ENCODE measurements at regions not wholly inside any gene's neighbourhood (a gene's known extent, or its start where the extent isn't known, plus 50 kb on each side); places are given as distances from the start of the nearest gene placed in this dataset.

DNA sequence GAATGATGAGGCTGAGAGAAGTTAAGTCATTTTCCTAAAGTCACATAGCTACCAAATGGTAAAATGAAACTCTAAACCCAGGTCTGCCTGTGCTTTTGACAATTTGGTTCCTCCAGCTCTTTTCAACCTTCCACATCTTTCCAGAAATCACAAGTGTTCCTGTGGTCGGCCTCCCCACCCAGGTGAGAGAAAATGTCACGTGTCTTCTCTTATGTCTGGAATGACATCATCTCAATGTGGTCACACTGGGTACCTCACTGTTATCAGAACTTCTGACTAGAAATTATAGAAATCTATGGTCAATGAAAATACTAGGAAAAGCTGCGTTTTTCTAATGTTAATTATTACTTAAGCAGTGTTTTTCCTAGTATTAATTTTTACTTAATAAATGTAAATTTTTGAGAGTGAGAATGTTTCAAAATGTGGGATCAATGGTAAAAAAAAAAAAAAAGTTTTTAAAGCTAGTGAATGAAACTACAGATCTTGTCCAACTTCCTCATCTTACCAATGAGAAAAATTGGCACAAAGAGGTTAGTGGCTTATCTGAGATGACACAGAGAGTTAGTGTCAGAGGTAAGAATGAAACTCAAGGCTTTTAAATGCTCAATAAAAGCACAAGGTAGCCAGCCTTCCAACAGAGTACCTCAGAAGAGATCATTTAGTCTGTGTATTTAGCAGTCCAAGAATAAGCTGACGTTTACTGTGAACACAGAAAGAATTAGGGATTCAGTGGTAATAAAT, 228.7 kb upstream of the NR4A3 start:
- Histone ChIP-seq H3K27me3 (ENCODE audit: low read depth) (no peaks in the 10 kb centered on the region), H3K4me1 (peaks cover 5% of the 10 kb centered on the region), H3K9me3 (replicated peaks) (no peaks in the 10 kb centered on the region), H3K36me3 (no peaks in the 10 kb centered on the region), H3K4me3 (no peak overlapping the region), H3K27ac (replicated peaks) (no peak overlapping the region)
- intact Hi-C loops (cut with micrococcal nuclease): no loop called here
- TF ChIP-seq, protein P1, sequence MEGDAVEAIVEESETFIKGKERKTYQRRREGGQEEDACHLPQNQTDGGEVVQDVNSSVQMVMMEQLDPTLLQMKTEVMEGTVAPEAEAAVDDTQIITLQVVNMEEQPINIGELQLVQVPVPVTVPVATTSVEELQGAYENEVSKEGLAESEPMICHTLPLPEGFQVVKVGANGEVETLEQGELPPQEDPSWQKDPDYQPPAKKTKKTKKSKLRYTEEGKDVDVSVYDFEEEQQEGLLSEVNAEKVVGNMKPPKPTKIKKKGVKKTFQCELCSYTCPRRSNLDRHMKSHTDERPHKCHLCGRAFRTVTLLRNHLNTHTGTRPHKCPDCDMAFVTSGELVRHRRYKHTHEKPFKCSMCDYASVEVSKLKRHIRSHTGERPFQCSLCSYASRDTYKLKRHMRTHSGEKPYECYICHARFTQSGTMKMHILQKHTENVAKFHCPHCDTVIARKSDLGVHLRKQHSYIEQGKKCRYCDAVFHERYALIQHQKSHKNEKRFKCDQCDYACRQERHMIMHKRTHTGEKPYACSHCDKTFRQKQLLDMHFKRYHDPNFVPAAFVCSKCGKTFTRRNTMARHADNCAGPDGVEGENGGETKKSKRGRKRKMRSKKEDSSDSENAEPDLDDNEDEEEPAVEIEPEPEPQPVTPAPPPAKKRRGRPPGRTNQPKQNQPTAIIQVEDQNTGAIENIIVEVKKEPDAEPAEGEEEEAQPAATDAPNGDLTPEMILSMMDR (IDR thresholded peaks at IDR 0.05; ENCODE audit: borderline replicate concordance): no peak
- no peak for DNase-seq

DNA sequence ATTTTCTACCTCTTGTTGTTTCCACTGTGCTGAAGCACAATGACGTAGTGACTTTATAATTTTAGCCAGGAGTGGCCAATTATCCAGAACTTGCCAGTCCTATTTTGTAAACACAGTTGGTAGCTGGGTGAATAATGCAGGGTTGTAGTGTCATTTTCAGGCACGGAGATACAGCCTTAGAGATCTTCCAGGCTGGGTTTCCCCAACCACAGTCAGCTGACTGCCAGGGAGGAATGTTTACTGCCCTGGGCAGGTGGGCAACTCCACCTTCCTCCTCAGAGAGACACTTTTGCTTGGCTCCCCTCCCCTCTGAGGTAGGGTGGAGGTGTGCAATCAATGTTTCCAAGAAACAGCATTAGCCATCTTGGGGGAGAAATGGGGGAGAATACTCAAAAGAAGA, 228.1 kb upstream of the NR4A3 start:
- Histone ChIP-seq H3K36me3 (no peaks in the 10 kb centered on the region), H3K27me3 (ENCODE audit: low read depth) (no peaks in the 10 kb centered on the region)

DNA sequence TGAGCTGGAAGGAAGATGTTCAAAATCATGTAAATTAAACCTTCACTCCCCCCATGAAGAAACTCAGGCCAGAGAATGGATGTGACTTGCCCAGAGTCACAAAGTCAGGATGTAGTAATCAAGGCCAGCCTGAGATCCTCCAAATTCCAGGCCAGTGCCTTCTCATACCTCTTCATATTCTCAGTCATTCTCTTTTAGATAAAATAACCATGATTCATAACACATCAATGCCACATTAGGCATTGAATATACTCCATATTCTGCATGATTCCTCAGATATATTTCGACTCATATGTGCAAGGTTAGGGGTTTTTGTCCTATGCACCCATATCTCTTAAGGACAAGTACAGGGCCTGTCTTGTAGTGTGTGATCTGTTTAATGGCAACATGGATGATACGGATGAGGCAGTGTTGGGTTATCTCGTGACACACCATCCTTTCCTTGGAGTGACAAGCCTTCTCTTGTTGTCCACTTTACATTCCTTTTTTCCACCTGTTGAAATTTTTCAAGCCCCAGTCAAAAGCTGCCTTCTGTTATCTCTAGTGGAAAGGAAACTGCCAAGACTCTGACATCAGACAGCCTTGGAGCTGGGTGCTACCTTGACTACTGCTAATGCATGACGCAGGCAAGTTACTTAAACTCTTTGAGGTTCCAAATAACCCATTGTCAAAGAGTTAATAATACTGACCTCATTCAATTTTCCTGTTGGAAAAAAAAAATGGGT, 227.5 kb upstream of the NR4A3 start:
- Histone ChIP-seq H3K36me3 (no peaks in the 10 kb centered on the region), H3K27ac (replicated peaks) (no peak overlapping the region), H3K4me1 (peaks cover 5% of the 10 kb centered on the region), H3K4me3 (no peak overlapping the region), H3K9me3 (replicated peaks) (no peaks in the 10 kb centered on the region), H3K27me3 (ENCODE audit: low read depth) (no peaks in the 10 kb centered on the region)
- DNase-seq: no peak
- intact Hi-C loops (cut with micrococcal nuclease): no loop called here
- TF ChIP-seq, protein P1 (IDR thresholded peaks at IDR 0.05; ENCODE audit: borderline replicate concordance): no peak

More for the DNA sequence above, 228.1 kb upstream of the NR4A3 start:
- TF ChIP-seq, protein P1 (IDR thresholded peaks at IDR 0.05; ENCODE audit: borderline replicate concordance): no peak
- H3K4me1 ChIP-seq: peaks cover 5% of the 10 kb centered on the region
- no peaks in the 10 kb centered on the region for H3K9me3 ChIP-seq (replicated peaks)
- H3K4me3 ChIP-seq: no peak overlapping the region
- H3K27ac ChIP-seq (replicated peaks): no peak overlapping the region
- intact Hi-C loops (cut with micrococcal nuclease): no loop called here
- DNase-seq: no peak

DNA sequence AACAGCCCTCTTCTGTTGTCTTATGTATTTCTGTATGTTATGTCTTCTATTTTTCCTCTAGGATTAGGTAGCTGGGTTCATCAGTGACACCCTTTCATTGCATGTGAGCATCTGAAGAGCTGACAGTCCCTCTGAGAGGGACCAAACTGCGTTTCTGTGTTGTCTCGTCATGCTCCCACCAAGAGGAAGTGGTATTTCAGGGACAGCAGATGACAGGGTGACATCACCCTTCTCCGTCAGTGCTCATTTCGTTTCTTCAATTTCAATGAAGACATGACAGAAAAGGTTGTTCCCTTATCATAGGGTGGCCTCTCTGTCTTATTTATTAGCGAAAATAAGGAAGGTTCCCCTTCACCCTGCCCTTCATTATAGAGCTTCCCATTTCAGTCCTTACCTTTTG, 225.9 kb upstream of the NR4A3 start:
- TF ChIP-seq, protein P1 (IDR thresholded peaks at IDR 0.05; ENCODE audit: borderline replicate concordance): no peak
- intact Hi-C loops (cut with micrococcal nuclease): no loop called here
- no peaks in the 10 kb centered on the region for H3K36me3 ChIP-seq
- H3K27me3 ChIP-seq (ENCODE audit: low read depth): no peaks in the 10 kb centered on the region
- peaks cover 5% of the 10 kb centered on the region for H3K4me1 ChIP-seq
- H3K4me3 ChIP-seq: no peak overlapping the region
- no peaks in the 10 kb centered on the region for H3K9me3 ChIP-seq (replicated peaks)
- H3K27ac ChIP-seq (replicated peaks): no peak overlapping the region
- DNase-seq: no peak

DNA sequence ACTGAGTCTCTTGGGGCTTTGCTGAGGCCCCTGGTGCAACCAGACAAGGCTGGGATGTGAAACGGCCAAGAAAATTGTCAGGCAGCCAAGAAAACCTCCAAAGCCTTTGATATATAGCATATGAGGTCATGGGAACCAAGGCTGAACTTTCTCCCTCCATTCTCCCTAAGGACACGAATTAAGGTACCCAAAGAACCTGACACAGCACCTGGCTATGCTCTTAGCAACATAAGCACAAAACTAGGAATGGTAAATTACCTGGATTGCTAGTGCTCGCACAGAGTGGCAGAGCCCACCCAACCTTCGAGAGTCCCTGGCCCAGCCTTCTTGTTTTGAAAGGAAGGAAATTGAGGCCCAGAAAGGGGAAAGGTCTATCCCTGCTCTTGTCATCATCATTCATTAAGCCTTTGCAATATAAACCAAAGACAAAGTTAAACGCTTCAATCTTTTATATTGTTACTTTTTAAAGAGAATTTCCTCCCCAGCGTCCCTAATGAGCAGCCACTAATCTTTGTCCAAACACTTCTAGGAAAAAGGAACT, 220.0 kb upstream of the NR4A3 start:
- Histone ChIP-seq H3K27me3 (ENCODE audit: low read depth) (no peaks in the 10 kb centered on the region), H3K4me1 (no peaks in the 10 kb centered on the region), H3K9me3 (replicated peaks) (no peaks in the 10 kb centered on the region), H3K27ac (replicated peaks) (peak overlapping the region; percentile 50), H3K36me3 (no peaks in the 10 kb centered on the region), H3K4me3 (no peak overlapping the region)
- TF ChIP-seq, protein P1 (IDR thresholded peaks at IDR 0.05; ENCODE audit: borderline replicate concordance): no peak
- no peak for DNase-seq
- intact Hi-C loops (cut with micrococcal nuclease): no loop called here

Data from left ventricle myocardium inferior (tissue), 1 donor.